CD4-positive, CD25-positive, alpha-beta regulatory T cell (primary cell): ENCODE measurements at regions not wholly inside any gene's neighbourhood (a gene's known extent, or its start where the extent isn't known, plus 50 kb on each side); places are given as distances from the start of the nearest gene placed in this dataset.
"Not testable (repeated sequence)": the region's sequence is repeated elsewhere in the genome, so short reads cannot be mapped to it uniquely, and the experiment has no call there.

Experiments used
- ATAC-seq, 2 donors: fragments of 150-1000 bp; cut with Tn5 transposase; one replicate each; pipeline ENCODE4 v1.10.0; 2021; ENCODE audit warnings: low read depth in 2 of 2, moderate number of reproducible peaks in 2 of 2, moderate library complexity in 1 of 2
- DNase-seq, 3 donors: peaks; one replicate each; pipeline versions ENCODE4 v3.0.0 to v3.0.0-alpha.2; 2012 to 2022; ENCODE audit warnings: mixed read lengths in 1 of 3
- H3K27ac ChIP-seq: one replicate; pipeline ENCODE4 v1.7.0; 2013; ENCODE audit warnings: mild to moderate bottlenecking, low read length; ENCODE audit not compliant: insufficient read depth, poor library complexity, severe bottlenecking
- H3K27me3 ChIP-seq: one replicate; pipeline ENCODE4 v1.7.0; 2013; ENCODE audit warnings: low read length; ENCODE audit not compliant: control insufficient read depth, insufficient read depth
- H3K36me3 ChIP-seq: one replicate; pipeline ENCODE4 v1.7.0; 2013; ENCODE audit warnings: mild to moderate bottlenecking, low read length, moderate library complexity; ENCODE audit not compliant: control insufficient read depth, insufficient read depth
- H3K4me1 ChIP-seq: 2 replicates; pipeline ENCODE4 v1.7.0; 2013; ENCODE audit warnings: mild to moderate bottlenecking, low read length; ENCODE audit not compliant: insufficient read depth, control insufficient read depth, poor library complexity, severe bottlenecking
- H3K4me3 ChIP-seq: one replicate; pipeline ENCODE4 v1.7.0; 2013; ENCODE audit warnings: low read depth, mild to moderate bottlenecking, low read length, moderate library complexity
- H3K9me3 ChIP-seq, 2 experiments: 1 replicate in 1 of 2; 2 replicates in 1 of 2; pipeline ENCODE4 v1.7.0; 2013; ENCODE audit warnings: low read length in 2 of 2, mild to moderate bottlenecking in 1 of 2, moderate library complexity in 1 of 2; ENCODE audit not compliant: control insufficient read depth in 2 of 2
- H3K27ac Mint-ChIP-seq, 3 donors: one replicate each; pipeline ENCODE4 v1.8.0; 2020 to 2022; ENCODE audit warnings: mild to moderate bottlenecking in 3 of 3, mixed read lengths in 3 of 3, moderate library complexity in 2 of 3
- H3K27me3 Mint-ChIP-seq: one replicate; pipeline ENCODE4 v1.8.0; 2022; ENCODE audit warnings: mild to moderate bottlenecking, mixed read lengths
- H3K36me3 Mint-ChIP-seq: one replicate; pipeline ENCODE4 v1.8.0; 2020; ENCODE audit warnings: mixed read lengths
- H3K4me1 Mint-ChIP-seq, 4 donors: one replicate each; pipeline ENCODE4 v1.8.0; 2020 to 2022; ENCODE audit warnings: mixed read lengths in 4 of 4, mild to moderate bottlenecking in 1 of 4
- H3K4me3 Mint-ChIP-seq, 4 donors: one replicate each; pipeline ENCODE4 v1.8.0; 2020 to 2022; ENCODE audit warnings: mild to moderate bottlenecking in 4 of 4, mixed read lengths in 4 of 4, moderate library complexity in 3 of 4
- H3K9me3 Mint-ChIP-seq, 7 donors: one replicate each; pipeline ENCODE4 v1.8.0; 2020 to 2022; ENCODE audit warnings: mixed read lengths in 7 of 7, mild to moderate bottlenecking in 3 of 7, moderate library complexity in 2 of 7

GRCh38 chr1:143837924-143838597, 133.7 kb downstream of the FAM72C start:
- not testable (repeated sequence) for DNase-seq, H3K27ac ChIP-seq, H3K4me3 Mint-ChIP-seq, H3K4me3 ChIP-seq, H3K4me1 ChIP-seq, H3K4me1 Mint-ChIP-seq, H3K27ac Mint-ChIP-seq, H3K27me3 ChIP-seq, H3K9me3 Mint-ChIP-seq, H3K36me3 ChIP-seq, ATAC-seq, H3K36me3 Mint-ChIP-seq, H3K9me3 ChIP-seq
- H3K27me3 Mint-ChIP-seq: peaks cover 16% of the 10 kb centered on the region

- H3K4me3 ChIP-seq, H3K27ac ChIP-seq, H3K9me3 ChIP-seq, H3K36me3 Mint-ChIP-seq, H3K27me3 ChIP-seq, ATAC-seq, DNase-seq, H3K36me3 ChIP-seq, H3K9me3 Mint-ChIP-seq, H3K4me1 Mint-ChIP-seq, H3K27ac Mint-ChIP-seq, H3K4me3 Mint-ChIP-seq, H3K4me1 ChIP-seq: not testable (repeated sequence)
- peaks cover 16% of the 10 kb centered on the region for H3K27me3 Mint-ChIP-seq
These were observed 138.4 kb downstream of the FAM72C start for GRCh38 chr1:143833376-143833775.

- not testable (repeated sequence) for H3K27me3 Mint-ChIP-seq, H3K4me1 Mint-ChIP-seq, ATAC-seq, H3K27me3 ChIP-seq, DNase-seq, H3K36me3 Mint-ChIP-seq, H3K27ac ChIP-seq, H3K9me3 ChIP-seq, H3K27ac Mint-ChIP-seq, H3K9me3 Mint-ChIP-seq, H3K4me3 Mint-ChIP-seq, H3K4me1 ChIP-seq, H3K36me3 ChIP-seq, H3K4me3 ChIP-seq
These were observed 139.4 kb downstream of the FAM72C start for GRCh38 chr1:143832379-143832716.

- peak in 1 of 2 donors; percentile 25 for ATAC-seq
- H3K4me1 Mint-ChIP-seq, H3K4me3 Mint-ChIP-seq, H3K4me1 ChIP-seq, H3K27ac ChIP-seq, H3K9me3 Mint-ChIP-seq, H3K36me3 Mint-ChIP-seq, H3K36me3 ChIP-seq, H3K27me3 Mint-ChIP-seq, H3K4me3 ChIP-seq, H3K27ac Mint-ChIP-seq, H3K9me3 ChIP-seq, H3K27me3 ChIP-seq: not testable (repeated sequence)
- DNase-seq: peak in 1 of 3 donors; percentile 0
These were observed 140.1 kb downstream of the FAM72C start for GRCh38 chr1:143831479-143832378.

- DNase-seq, H3K27me3 ChIP-seq, H3K4me3 Mint-ChIP-seq, H3K27ac Mint-ChIP-seq, H3K9me3 ChIP-seq, ATAC-seq, H3K9me3 Mint-ChIP-seq, H3K4me1 ChIP-seq, H3K4me3 ChIP-seq, H3K27ac ChIP-seq, H3K4me1 Mint-ChIP-seq, H3K27me3 Mint-ChIP-seq, H3K36me3 Mint-ChIP-seq, H3K36me3 ChIP-seq: not testable (repeated sequence)
These were observed 145.6 kb downstream of the FAM72C start for GRCh38 chr1:143826162-143826561.

GRCh38 chr1:143824266-143824665, 147.5 kb downstream of the FAM72C start:
- not testable (repeated sequence) for H3K36me3 Mint-ChIP-seq, H3K4me3 ChIP-seq, H3K27ac Mint-ChIP-seq, H3K9me3 ChIP-seq, H3K4me1 Mint-ChIP-seq, H3K4me1 ChIP-seq, DNase-seq, H3K4me3 Mint-ChIP-seq, H3K27me3 Mint-ChIP-seq, H3K9me3 Mint-ChIP-seq, H3K27me3 ChIP-seq, ATAC-seq, H3K36me3 ChIP-seq, H3K27ac ChIP-seq

- H3K27me3 ChIP-seq, H3K4me1 ChIP-seq, H3K36me3 ChIP-seq, H3K27ac ChIP-seq, H3K4me3 Mint-ChIP-seq, ATAC-seq, H3K27me3 Mint-ChIP-seq, H3K9me3 Mint-ChIP-seq, DNase-seq, H3K4me3 ChIP-seq, H3K36me3 Mint-ChIP-seq, H3K27ac Mint-ChIP-seq, H3K4me1 Mint-ChIP-seq, H3K9me3 ChIP-seq: not testable (repeated sequence)
These were observed 151.7 kb downstream of the FAM72C start for GRCh38 chr1:143820058-143820457.

GRCh38 chr1:143816369-143816768, 155.4 kb downstream of the FAM72C start:
- H3K27me3 Mint-ChIP-seq, H3K9me3 ChIP-seq, H3K4me1 Mint-ChIP-seq, H3K36me3 ChIP-seq, DNase-seq, H3K36me3 Mint-ChIP-seq, ATAC-seq, H3K4me3 Mint-ChIP-seq, H3K4me3 ChIP-seq, H3K4me1 ChIP-seq, H3K27me3 ChIP-seq, H3K27ac ChIP-seq, H3K27ac Mint-ChIP-seq, H3K9me3 Mint-ChIP-seq: not testable (repeated sequence)
